SKM-1 (cell line): ENCODE measurements at regions not wholly inside any gene's neighbourhood (a gene's known extent, or its start where the extent isn't known, plus 50 kb on each side); places are given as distances from the start of the nearest gene placed in this dataset.
A peak's percentile ranks its signal among the peaks of the same experiment; 100 is the strongest.
"Not testable (repeated sequence)": the region's sequence is repeated elsewhere in the genome, so short reads cannot be mapped to it uniquely, and the experiment has no call there.

Experiments used
- DNase-seq: peaks from one replicate; lab custom pipeline; 2025; ENCODE audit not compliant: unreplicated experiment; lab: John Stamatoyannopoulos, UW

DNA sequence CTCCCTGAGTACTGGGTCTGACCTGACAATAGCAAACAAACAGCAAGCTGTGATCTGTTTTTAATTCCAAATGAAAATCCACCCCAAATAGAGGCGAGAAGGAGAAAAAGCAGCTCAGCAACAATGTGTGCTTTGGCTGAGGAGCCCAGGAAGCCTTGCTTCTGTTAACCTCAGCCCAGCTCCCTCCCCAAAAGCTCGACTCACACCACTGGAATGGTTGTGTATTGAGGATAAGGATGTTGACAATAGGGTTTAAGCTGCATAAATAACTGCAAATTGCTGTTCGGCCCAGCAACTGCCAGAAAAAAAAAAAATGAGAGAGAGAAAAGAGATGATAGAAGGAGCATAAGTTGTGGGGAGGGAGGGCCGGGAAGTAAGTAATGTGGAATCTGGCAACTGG, 104.0 kb upstream of the TBC1D5 start:
- no peak for DNase-seq

DNA sequence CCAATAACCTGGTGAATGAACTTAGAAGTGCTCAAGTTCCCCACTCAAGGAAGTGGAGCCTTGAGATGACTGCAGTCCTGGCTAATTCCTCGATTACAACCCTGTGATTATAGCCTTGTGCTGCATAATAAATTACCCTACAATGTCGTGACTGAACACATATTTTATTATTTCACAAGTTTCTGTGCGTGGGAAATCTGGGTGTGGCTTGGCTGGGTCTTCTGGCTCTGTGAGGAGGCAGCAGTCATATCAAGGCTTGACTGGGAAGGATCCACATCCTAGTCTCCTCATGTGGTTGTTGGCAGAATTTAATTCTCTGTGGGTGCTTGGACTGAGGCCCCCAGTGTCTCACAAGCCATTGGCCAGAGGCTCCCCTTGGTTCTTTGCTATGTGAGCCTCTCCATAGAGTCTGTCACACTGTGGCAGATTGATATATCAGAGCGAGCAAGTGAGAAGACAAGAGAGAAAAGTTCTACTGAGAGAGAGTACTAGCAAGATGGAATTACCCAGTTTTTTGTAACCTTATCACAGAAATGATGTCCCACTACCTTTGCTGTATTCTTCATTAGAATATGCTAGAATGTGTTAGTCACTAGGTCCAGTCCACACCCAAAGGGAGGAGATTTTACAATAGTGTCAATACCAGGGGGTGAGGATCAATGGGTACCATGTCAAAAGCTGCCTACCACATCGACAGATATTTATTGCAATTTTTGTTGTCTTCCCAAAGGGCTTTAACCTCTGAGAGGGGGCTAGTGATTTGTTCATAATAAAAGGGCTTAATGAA, 102.8 kb upstream of the TBC1D5 start:
- DNase-seq: no peak

DNA sequence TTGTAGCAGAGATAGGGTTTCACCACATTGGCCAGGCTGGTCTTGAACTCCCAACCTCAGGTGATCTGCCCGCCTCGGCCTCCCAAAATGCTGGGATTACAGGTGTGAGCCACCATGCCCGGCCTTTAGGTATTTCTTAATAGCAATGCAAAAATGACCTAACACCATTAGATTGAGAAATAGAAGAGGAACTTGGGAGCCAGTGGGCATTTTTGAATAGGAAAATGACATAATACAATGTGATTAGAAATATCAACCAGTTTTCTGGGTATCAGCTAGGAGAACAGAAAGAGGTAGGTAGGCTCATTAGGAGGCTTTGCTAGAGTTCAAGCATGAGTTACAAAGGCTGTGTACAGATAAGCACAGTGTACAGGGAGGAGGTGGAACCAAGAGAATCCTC, 101.8 kb upstream of the TBC1D5 start:
- DNase-seq: no peak

DNA sequence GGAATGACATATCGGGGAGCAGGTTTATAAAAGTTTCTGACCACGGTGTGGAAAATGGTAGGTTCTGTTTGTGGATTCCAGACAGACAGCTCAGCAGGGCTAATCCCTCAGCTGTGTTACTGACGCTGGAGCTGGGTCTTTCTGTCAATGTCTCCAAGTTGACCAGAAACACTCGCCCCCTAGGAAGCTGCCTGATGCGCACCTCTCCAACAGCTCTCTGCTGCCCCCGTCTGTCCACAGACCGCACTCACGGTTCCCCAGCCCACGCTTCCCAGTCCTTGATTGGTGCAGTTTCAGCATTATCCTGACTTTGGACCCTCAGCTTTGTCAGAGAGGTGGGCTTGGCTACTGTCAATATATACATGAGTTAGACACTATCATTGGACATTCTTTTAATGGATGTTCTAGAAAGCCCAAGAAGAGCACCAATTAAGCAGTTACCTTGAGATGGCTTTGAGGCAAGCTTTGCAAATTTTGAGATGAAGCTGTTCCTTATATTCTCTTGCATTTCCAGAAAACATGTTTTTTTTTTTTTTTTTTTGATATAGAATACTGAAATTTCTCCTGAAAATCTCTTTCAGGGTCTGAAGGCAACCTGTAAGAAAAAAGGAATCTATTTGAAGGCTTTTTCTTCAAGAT, 98.9 kb upstream of the TBC1D5 start:
- DNase-seq: peak; percentile 41

DNA sequence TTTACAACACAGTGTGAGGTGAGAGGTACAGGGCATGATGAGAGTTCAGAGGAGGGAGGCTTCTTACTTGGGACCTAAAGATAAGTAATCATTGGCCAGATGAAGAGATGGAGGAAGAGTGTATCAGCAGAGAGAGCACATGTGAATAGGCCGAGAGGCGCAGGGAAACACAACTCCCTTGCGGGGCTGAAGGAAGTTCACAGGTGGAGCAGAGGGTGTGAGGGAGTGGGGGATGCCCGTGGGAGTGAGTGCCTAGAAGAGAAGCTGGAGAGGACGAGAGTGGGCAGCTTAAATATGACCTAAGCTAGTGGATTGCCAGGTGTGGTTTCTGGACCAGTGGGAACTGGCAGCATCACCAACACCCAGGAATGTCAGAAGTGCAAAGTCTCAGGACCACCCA, 98.2 kb upstream of the TBC1D5 start:
- no peak for DNase-seq

DNA sequence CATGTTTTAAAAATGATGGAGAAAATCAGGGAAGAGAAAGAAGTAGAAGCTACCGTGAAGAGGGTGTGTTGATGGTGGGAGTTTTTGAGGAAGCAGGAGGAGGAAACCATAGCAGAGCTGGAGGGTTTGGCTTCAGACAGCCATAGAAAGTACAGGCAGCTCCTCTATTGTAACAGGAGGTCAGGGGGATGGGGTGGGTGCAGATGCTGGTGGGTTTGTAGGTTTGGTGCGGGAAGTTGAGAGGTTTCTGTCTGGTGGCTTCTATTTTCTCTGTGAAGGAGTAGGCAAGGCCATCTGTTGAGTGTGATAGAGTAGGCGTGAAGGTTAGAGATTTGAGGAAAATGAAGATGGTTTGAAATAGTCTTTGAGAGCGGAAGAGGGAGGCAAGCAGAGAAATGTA, 97.7 kb upstream of the TBC1D5 start:
- DNase-seq: no peak

DNA sequence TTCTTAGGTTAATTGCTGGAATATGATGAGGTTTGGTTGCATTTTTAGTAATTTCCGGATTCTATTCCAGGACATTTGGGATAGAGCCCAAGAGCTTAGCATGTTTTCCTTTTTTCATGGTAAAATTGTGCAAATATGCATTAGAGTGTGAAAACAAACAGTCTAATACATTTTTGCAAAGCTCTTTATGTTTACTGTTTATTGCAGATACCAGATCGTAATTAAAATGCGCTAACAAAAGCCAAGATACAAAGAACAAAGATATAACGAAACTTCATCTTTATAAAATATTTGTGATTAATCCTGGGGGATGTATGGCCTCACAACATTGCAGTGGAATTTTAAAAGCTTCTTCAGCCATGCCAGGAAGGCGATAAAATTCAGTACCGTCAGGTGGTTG, 94.5 kb upstream of the TBC1D5 start:
- no peak for DNase-seq

DNA sequence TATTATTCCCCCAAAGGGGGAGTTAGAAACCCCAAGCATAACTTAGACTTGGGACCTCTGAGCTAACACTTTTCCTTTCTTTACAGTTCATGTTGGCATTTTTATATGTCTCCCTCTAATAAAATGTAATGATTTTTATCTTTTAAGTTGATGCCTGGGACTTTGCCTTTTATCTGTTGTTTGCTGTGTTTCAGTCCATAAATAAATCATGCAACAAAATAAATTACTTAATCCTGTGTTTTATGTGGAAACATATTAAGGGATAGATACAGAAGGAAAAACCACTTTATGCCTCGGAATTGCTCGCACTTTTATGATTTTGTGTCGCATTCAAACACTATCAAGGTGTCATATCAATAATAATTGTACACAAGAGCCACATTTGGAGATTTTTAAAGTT, 93.7 kb upstream of the TBC1D5 start:
- DNase-seq: no peak

DNA sequence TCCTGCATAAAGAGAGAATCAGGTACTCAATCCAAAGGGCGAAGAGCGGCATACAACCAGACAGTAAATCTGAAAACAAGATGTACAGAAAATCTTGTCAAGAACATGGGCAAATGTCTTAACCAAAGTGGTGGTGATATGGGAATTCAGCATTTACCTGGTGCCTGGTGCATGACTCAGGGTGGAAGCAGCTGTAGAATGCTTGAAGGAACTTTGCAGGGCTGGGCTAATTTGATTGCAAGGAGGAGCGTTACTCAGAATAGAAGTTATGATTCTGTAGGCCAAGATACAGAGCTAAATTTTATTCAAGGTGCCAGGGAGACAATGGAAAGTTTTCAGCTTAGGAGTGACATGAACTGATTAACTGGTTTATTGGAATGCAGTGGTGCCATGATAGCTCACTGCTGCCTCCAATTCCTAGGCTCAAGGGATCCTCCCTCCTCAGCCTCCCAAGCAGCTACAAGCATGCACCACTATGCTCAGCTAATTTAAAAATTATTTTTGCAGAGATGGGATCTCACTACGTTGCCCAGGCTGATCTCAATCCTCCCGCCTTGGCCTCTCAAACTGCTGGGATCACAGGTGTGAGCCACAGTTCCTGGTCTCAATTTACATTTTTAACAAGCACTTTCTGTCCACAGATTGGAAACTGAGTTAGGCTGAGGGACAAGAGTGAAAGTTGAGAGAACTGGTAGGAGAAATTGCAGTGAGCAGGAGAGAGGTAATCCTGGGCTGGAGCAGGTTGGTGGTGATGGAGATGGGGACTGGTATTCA, 91.5 kb upstream of the TBC1D5 start:
- DNase-seq: no peak

DNA sequence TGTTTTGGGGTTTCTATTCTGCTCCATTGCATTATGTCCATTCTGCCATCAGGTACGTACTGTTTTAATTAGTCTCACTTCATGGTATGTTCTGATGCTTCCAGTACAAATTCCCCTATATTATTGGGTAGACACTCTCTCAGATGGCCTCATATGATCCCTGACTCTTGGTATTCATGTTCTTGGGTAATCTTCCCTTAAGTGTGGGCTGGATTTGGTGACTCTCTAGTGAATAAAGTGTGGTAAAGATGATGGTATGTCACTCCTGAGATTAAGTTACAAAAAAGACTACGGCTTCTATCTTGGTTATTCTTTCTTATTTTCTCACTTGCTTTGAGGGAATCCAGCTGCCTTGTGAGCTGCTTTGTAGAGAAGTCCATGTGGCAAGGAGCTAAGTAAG, 89.6 kb upstream of the TBC1D5 start:
- DNase-seq: no peak

DNA sequence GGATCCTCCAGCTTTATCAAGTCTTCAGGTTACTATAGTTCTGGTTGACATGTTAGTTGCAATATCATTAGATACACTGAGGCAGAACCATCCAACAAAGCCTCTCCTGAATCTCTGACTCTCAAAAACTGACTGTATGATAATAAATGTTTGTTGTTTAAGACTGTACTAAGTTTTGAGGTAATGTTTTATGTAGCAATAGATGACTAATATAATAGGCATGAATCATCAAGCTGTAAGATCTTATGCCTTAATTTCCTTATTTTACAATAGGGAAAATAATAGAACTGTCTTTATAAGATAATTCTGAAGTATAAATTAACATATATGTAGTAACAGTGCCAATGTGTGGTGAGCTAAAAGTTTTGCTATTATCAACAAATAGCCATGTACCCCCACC, 88.9 kb upstream of the TBC1D5 start:
- DNase-seq: no peak

DNA sequence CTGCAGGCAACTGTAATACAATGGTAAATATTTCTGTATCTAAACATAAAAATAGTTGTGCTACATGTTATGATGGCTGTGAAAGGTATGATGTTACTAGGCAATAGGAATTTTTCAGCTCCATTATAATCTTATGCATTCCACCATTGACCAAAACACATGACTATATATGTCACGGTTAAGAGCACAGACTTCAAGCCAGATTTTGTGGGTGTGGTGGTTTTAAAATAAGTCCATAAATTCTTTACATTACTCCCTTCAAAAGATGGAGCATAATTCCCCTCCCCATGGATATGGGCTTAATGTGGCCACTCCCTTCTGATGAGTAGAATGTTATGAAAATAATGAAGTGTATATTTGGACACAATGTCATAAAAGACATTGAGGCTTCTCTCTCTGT, 88.4 kb upstream of the TBC1D5 start:
- no peak for DNase-seq

DNA sequence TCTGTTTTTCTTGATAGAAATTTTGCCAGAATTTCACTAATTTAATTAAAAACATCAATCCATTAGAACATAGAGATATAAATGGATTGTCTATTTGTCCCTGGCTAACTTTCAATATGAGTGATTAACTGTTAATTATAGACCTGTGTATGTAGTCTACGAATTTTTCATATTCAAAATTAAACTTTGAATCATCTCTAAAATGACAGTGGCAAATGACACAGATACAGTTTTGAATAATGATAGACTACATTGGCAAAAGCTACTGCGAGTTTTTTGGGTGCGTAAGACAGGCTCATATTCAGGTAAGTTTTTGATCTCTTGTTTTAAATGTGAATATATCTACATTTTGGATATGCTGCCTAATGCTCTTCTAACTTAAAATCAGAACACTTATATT, 86.0 kb upstream of the TBC1D5 start:
- no peak for DNase-seq

DNA sequence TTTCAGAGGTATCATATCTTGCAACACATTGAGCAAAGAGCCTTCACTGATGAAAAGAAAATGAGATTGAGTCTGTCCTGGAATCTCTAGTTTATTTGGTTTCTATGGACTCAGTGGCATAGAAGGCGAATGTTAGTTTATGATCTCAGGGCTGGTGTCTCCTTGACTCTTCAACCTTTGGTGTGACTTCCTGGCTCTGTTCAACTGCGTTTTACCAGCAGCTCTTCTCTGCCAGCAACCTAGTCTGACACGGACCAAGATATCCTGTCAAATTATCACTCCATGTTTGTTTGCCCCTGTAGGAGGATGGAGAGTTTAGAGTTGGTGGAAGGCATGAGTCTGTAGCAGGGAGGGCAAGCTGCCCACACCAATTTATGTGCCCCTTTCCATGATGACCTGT, 82.9 kb upstream of the TBC1D5 start:
- DNase-seq: no peak

DNA sequence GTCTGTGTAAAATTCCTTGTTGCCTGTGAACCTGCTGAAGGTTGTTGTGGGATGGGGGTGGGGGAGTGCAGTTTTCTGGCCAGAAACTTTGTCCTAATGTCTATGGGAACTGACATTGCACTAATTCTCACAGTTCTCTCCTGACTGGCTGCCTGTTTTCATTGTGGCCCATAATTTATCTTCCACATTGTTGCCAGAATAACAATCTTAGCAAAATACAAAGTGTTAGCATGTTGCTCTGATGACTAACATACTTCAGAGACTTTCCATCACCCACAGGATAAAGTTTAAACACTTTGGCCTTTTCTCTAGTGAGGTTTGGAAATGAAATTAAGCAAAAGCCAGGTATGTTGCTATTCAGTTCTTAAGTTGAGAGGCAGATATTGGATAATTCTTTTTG, 81.4 kb upstream of the TBC1D5 start:
- DNase-seq: no peak

DNA sequence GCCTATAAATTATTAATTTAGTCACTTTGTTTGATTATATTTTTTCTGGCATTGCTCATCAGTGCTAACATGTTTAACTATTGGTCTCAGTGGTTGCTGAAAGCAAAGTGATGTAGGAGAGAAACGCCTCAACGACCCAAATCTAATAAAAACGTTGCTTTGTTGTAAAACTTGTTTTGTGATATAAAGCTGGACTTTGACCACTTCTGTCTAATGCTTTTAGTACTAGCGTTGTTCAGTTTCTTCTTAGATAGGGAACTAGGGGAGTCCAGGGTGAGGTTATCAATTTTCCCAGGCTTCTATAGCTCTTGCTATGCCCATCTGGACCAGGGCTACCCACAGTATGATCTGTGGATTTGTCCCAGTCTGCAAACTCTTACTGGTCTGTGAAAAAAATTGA, 80.6 kb upstream of the TBC1D5 start:
- no peak for DNase-seq

DNA sequence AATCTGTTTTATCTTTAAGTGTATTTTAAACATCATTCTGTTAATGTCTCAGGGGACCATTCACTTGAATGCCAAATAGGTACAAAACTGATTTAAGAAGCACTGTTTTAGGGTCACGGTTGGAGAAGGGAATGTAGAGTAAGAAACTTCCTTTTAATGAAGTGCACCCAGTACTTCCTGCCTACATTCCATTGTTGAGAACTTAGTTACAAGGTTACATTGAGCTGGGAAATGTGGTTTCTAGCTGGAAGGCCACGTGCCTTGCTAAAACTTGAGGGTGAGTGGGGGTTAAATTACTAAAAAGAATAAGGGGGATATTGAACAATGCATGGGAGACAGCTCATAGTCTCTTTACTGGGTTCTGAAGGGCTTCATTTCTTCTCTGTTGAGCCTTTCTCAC, 78.3 kb upstream of the TBC1D5 start:
- no peak for DNase-seq

DNA sequence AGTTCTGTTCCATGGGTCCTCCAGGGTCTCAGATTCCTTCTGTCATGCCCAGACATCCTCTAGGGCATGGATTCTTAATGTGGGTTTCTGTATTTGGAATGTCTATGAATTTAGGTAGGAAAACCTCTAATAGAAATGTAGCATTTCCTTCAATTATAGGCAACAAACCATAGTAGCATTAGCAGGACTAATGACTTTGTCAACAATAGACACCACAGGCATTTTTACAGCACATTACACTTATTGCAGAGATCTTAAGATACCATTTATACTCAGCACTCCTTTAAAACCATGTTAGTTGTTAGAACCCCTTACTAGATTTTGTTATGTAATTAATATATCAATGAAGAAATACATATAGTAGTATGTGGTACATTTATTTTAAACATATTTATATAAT, 77.8 kb upstream of the TBC1D5 start:
- DNase-seq: no peak

DNA sequence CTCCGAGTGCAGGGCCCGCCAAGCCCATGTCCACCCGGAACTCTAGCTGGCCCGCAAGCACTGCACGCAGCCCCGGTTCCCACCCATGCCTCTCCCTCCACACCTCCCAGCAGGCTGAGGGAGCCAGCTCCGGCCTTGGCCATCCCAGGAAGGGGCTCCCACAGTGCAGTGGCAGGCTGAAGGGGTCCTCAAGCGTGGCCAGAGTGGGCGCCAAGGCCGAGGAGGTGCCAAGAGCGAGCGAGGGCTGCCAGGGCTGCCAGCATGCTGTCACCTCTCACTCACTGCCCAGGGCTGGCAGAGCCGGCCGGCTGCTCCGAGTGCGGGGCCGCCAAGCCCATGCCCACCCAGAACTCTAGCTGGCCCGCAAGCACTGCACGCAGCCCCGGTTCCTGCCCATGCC, 75.5 kb upstream of the TBC1D5 start:
- DNase-seq: not testable (repeated sequence)

DNA sequence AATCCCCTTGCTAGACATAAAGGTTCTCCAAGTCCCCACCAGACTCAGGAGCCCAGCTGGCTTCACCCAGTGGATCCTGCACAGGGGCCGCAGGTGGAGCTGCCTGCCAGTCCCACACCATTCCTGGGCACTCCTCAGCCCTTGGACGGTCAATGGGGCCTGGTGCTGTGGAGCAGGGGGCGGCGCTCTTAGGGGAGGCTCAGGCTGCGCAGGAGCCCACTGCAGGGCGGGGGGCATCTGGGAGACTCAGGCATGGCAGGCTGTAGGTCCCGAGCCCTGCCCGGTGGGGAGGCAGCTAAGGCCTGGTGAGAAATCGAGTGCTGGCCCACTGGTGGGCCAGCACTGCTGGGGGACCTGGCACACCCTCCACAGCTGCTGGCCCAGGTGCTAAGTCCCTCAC, 75.1 kb upstream of the TBC1D5 start:
- no peak for DNase-seq

DNA sequence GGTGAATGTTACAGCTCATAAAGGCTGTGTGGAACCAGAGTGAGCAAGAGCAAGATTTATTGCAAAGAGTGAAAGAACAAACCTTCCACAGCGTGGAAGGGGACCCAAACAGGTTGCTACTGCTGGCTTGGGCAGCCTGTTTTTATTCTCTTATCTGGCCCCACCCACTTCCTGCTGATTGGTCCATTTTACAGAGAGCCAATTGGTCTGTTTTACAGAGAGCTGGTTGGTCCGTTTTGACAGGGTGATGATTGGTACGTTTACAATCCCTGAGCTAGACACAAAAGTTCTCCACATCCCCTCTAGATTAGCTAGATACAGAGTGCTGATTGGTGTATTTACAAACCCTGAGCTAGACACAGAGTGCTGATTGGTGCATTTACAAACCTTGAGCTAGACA, 74.4 kb upstream of the TBC1D5 start:
- DNase-seq: not testable (repeated sequence)

DNA sequence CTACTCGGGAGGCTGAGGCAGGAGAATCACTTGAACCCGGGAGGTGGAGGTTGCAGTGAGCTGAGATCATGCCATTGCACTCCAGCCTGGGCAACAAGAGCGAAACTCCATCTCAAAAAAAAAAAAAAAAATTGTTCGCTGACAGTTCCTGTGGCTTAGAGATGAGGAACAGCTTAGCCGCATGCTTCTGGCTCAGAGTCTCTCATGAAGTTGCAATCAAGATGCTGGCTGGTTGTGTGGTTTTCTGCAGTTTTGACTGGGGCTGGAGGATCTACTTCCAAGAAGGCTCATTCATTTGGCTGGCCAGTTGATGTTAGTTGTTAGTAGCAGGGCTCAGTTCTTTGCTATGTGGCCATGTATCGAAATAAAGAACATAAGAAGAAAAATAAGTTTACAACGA, 69.9 kb upstream of the TBC1D5 start:
- DNase-seq: not testable (repeated sequence)
